G401.6 (cell line): ENCODE measurements at regions not wholly inside any gene's neighbourhood (a gene's known extent, or its start where the extent isn't known, plus 50 kb on each side); places are given as distances from the start of the nearest gene placed in this dataset.
"Not testable (repeated sequence)": the region's sequence is repeated elsewhere in the genome, so short reads cannot be mapped to it uniquely, and the experiment has no call there.

Experiments
- FAIRE-seq: peaks from 2 replicates; lab custom pipeline; 2012; peaks lifted over from hg19 to GRCh38; lab: Jason Lieb, UNC

DNA sequence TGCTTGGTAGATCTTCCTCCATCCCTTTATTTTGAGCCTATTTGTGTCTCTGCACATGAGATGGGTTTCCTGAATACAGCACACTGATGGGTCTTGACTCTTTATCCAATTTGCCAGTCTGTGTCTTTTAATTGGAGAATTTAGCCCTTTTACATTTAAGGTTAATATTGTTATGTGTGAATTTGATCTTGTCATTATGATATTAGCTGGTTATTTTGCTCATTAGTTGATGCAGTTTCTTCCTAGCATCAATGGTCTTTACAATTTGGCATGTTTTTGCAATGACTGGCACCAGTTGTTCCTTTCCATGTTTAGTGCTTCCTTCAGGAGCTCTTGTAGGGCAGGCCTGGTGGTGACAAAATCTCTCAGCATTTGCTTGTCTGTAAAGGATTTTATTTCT lies 72.4 kb downstream of the HNRNPD start:
- FAIRE-seq = not testable (repeated sequence)

DNA sequence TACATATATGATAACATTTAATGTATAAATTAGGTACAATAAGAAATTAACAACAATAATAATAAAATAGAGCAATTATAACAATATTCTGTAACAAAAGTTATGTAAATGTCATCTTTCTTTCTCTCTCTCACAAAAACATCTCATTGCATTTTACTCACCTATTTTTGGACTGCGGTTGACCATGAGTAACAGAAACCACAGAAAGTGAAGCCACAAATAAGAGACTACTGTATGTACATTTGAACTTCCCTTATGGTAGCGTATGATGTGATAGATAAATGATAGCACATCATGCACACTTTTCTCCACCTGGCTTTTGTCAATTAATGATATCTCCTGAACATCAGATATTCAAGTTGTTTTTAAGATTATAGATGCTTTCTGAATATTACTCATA lies 80.5 kb downstream of the HNRNPD start:
- no peak for FAIRE-seq

DNA sequence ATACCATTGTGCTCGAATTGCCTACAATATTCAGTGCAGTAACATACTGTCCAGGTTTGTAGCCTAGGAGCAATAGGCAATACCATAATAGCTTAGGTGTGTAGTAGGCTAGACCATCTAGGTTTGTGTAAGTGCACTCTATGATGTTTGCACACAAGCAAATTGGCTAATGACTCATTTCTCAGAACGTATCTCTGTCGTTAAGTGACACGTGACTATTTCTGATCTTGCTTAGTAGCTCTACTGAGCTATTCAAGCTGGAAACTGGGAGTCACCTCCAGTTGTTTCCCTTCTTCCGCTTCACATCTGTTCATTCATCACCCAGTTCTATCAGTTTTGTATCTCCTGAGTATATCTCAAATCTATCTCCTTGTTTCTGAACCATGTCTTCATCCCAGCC lies 86.1 kb downstream of the HNRNPD start:
- no peak for FAIRE-seq

DNA sequence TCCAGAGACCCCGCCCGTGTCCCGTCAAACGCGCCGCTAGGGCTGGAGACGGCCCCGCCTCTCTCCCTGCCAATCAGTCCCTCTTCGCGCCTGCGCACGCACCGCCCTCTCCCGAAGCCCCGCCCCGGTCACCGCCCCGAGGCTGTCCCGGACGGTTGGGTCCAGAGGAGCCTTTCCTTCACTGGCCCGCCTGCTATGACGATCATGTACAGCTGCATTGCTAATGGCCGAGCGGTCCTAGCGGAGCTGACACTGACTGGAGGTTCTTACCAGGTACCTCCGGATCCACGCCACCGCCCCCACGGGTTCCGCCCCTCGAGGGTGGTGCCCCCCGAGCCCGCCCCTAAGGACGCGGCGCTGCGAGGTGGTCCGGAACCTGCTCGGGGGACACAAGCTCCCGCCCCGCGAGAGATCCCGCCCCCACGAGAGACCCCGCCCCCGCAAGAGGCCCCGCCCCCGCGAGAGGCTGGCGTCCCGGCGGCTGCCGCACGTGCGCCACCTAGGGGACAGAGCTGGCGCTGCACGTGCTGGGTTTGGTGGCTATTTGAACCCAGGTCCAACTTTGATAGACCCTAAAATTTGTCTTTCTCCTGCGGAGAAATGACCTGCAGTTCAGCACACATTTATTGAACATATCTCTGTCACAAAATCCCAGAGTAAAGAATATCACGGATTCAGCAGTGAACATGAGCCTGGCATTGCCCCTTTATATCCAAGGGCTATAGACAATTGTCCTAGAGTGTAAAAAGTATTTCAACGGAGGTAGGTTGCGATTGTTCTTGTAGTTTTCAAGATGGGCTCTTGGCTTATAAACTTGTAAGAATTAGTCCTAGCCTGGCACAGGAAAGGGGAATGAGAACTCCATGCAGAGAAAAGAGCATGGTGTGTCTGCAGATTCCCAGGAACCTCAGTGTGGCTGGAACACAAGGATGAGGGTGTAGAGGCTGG lies 88.7 kb downstream of the HNRNPD start:
- FAIRE-seq = peak; percentile 96

DNA sequence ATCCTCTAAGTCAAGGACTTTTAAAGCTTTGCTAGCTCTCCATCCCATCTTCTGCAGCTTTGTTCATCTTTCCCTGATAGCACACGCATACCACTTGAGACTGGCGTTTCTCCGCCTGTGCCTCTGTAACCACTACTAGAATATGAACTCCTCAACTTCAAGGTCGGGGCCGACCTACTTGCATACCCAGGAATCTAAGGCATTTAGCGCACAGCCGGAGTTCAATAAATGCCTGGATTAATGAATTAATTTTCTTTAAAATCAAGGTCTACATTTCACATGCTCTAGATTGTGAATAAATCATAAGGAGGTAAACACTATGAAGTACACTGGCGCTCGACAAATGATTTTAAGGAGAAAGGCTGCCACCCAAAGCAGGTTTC lies 89.3 kb downstream of the HNRNPD start:
- FAIRE-seq = no peak

DNA sequence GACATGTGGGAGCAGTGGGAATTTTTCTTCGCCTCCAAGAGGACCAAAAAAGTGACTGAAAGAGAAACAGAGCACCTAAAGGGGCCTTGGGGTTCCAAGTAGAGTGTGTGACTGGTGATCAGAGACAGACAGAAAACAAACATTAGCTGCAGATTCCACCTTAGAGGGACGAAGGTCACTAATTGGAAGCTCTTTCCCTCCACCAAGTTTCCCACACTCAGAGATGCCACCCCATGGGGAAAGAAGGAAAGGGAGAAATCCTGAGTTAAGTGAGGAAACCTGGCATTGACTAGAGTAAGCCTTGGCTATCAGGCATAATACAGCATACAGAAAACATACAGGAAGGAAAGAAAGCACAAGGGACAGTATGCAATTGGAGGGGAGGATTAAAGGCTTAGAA lies 90.9 kb downstream of the HNRNPD start:
- FAIRE-seq = no peak

DNA sequence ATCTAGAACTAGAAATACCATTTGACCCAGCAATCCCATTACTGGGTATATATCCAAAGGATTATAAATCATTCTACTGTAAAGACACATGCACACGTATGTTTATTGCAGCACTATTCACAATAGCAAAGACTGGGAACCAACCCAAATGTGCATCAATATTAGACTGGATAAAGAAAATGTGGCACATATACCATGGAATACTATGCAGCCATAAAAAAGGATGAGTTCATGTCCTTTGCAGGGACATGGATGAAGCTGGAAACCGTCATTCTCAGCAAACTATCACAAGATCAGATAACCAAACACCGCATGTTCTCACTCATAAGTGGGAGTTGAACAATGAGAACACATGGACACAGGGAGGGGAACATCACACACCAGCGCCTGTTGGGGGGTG lies 94.2 kb downstream of the HNRNPD start:
- FAIRE-seq = not testable (repeated sequence)

DNA sequence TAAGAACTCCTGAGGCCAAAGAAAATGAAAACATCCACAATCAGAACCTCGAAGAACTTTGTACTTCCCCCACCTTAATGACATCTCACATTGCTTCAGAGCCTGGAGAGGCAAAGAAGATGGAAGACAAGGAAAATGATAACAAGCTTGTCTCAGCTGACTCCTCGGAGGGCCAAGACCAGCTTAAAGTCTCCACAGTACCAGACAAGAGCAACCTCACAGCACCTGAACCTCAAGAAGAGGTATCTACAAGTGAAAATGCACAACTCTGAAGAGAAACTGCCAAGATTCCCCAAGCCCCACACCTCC lies 97.5 kb downstream of the HNRNPD start:
- FAIRE-seq = no peak

DNA sequence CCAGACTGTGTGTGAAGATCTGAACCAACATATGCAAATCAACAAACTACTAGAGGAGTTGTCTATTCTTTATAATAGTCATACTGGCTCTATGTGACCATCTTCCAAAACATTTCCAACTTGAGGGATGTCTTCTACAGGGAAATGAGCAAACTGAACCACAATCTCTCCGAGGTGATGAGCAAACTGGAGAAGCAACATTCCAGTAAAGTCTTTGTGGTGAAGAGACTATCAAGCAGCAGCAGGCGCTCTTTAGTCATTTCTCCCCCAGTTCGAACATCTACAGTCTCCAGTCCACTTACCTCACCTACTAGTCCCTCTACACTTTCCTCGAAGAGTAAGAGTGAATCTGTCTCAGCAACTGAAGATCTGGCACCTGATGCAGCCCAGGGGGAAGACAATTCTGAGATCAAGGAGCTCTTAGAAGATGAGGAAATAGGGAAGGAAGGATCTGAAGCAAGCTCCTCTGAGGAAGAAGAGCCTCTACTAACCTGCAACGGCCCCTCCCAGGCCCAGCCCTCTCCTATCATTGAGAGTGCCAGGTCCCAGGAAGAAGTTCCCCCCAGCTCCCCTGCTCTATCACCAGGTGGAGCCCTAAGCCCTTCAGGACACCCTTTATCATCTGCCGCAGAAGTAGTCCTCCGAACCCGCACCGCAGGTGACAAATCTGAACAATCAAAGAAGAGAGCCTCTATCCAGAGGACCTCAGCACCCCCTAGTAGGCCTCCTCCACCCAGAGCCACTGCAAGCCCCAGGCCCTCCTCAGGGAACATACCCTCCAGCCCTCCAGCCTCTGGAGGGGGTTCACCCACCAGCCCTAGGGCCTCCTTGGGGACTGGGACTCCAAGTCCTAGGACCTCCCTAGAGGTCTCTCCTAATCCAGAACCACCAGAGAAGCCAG lies 98.1 kb downstream of the HNRNPD start:
- FAIRE-seq = no peak

DNA sequence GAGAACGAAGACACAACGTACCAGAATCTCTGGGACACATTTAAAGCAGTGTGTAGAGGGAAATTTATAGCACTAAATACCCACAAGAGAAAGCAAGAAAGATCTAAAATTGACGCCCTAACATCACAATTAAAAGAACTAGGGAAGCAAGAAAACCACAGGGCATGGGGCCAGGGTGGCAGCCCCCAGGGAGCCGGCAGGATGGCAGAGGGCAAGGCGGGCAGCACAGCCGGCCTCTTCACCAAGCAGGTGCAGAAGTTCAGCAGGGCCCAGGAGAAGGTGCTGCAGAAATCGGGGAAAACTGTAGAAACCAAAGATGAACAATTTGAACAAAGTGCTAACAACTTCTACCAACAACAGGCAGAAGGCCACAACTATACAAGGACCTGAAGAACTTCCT lies 99.1 kb downstream of the HNRNPD start:
- FAIRE-seq = not testable (repeated sequence)

DNA sequence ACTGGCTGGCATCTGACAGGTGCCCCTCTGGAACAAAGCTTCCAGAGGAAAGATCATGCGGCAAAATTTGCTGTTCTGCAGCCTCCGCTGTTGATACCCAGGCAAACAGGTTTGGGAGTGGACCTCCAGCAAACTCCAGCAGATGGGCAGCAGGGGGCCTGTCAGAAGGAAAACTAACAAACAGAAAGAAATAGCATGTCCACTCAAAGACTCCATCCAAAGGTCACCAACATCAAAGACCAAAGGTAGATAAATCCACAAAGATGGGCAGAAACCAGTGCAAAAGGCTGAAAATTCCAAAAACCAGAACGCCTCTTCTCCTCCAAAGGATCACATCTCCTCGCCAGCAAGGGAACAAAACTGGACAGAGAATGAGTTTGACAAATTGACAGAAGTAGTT lies 101.3 kb downstream of the HNRNPD start:
- not testable (repeated sequence) for FAIRE-seq

DNA sequence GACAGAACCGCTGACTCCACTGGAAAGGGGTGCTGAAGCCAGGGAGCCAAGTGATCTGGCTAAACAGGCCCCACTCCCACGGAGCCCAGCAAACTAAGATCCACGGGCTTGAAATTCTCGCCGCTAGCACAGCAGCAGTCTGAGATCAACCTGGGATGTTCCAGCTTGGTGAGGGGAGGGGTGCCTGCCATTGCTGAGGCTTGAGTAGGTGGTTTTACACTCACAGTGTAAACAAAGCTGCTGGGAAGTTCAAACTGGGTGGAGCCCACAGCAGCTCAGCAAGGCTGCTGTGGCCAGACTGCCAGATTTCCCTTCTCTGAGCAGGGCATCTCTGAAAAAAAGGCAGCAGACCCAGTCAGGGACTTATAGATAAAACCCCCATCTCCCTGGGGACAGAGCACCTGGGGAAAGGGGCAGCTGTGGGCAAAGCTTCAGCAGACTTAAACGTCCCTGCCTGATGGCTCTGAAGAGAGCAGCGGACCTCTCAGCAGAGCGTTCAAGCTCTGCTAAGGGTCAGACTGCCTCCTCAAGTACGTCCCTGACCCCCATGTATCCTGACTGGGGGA lies 101.8 kb downstream of the HNRNPD start:
- FAIRE-seq = not testable (repeated sequence)

DNA sequence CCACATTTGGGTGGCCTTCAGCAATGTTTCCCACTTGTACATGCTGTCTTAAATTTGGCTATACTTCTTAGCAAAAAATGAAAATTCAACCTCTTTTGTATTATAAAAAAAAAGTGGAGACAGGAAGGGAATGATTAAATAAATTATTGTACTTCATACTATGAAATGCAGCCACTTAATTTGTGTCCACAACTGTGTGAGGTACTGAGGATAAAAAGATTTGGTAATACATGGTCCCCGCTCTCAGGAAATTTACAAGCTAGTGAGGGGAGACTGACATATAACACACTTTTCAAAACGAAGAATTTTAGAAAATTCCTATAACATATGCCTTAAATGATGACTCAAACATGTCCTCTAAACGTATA lies 105.0 kb downstream of the HNRNPD start:
- no peak for FAIRE-seq

DNA sequence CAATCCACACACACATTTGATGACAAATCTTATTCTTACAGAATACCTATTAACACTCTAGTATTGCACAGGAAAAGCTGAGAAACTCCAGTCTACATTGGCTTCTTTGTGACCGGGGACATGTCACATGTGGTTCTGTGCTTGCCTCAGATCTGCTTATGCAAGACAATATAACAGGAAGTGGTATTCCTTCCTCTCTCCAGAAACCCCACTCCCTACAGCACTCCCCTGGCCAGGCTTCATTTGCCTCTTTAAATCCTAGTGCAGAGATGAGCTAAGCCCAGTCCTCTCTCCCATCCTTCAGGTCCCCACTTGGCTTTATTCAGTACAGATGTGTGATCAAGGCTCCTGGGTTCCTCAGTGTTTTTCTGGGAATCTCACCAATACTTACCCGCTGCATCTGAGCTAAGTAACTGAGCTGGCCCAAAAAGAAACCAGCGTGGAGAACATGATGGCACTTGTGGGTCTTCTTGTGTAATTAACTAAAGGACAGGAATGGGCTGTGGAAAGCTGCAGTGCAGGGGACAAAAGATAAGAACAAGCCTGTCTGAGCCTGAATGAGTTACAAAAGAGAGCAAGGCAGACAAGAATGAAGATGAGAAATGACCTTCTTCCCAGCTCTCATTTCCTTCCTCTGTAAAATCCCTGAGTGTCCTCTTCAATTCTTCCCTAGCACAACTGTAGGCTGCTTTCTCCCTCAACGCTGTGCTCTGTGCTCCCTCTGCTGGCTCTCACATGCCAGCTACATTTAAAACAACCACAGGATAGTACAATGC lies 105.6 kb downstream of the HNRNPD start:
- FAIRE-seq = peak; percentile 78

DNA sequence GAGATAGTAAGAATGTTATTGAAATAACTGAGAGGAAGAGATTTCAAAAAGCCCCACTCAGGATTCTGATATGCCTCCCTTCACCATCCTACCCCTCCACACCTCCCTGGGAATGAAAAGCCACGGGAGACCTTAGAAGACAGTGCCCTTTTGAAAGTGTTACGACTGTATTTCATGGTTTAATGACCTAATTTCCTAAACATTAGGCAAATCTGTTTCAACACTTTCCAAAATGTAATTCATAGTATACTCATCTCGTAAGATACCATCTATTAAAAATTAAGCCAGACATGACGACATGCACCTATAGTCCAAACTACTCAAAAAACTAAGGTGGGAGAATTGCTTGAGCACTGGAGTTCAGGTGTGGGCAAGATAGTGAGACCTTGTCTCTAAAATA lies 106.3 kb downstream of the HNRNPD start:
- no peak for FAIRE-seq

DNA sequence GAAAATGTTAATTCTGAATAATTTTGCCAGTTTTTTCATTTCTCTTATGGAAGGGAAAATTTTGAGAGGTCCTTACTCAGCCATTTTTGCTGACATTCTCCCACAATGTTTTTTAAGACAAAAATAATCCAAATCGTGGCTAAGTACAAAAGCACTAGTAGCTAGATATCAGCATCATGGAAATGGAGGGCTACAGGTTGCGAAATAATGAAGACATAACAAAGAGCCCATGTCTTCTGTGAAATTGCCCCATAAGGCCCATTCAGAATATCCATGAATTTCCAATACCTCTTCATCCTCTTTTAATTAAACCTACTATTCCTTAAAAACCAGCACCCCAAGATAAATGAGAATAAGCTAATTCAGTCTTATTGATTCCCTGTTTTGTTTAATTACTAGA lies 107.4 kb downstream of the HNRNPD start:
- no peak for FAIRE-seq

DNA sequence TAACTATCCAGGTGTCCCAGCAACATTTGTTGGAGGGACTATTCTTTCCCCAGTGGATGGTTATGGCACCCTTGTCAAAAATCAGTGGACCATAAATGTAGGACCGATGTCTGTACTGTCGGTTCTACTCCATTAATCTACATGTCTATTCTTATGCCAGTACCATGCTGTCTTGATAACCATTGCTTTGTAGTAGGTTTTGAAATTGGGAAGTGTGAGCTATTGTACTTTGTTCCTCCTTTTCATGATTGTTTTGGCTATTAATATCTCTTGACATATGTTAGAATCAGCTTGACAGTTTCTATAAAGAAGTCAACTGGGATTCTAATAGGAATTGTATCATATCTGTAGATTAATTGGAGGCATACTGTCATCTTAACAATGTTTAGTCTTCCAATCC lies 112.7 kb downstream of the HNRNPD start:
- no peak for FAIRE-seq

DNA sequence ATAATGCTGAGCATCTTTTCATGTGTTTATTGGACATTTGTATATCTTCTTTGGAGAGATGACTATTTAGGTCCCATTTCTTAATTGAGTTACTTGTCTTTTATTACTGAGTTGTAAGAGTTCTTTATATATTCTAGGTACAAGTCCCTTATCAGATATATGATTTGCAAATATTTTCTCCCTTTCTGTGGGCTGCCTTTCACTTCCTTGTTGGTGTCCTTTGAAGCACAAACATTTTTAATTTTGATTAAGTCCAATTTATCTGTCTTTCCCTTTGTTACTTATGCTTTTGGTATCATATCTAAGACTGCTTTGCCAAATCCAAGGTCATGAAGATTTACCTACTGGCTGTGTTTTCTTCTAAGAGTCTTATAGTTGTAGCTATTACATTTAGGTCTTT lies 113.2 kb downstream of the HNRNPD start:
- no peak for FAIRE-seq

DNA sequence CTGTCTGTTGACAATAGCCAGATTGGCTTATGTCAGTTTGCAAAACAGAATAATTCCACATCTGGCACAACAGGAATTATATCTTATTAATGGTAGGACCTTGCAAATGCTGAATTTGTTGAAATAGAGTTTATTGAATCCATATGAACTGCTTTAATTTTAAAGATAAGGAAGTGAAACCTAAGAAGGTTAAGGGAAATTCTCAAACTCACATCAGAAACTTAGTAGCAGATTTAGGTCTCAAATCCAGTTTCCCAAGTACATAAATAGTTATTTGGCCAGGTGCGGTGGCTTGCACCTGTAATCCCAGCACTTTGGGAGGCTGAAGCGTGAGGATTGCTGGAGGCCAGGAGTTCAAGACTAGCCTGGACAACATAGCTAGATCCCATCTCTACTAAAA lies 117.1 kb downstream of the HNRNPD start:
- no peak for FAIRE-seq

DNA sequence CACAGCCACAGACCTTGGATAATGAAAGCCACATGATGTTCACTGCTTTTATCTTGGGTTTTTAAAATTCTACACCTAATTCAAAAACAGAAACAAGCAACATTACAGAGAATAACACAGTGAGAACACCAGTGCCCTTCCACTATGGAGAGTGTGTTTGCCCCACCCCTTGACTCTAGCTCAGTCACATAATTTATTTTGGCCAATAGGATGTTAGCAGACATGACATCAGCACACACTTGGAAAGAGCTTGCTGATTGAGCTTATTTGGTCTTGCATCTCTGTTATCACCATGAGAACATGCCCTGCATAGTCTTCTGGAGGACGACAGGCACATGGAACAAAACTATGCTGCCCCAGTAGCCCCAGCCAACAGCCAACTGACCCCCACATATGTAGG lies 118.1 kb downstream of the HNRNPD start:
- FAIRE-seq = no peak

DNA sequence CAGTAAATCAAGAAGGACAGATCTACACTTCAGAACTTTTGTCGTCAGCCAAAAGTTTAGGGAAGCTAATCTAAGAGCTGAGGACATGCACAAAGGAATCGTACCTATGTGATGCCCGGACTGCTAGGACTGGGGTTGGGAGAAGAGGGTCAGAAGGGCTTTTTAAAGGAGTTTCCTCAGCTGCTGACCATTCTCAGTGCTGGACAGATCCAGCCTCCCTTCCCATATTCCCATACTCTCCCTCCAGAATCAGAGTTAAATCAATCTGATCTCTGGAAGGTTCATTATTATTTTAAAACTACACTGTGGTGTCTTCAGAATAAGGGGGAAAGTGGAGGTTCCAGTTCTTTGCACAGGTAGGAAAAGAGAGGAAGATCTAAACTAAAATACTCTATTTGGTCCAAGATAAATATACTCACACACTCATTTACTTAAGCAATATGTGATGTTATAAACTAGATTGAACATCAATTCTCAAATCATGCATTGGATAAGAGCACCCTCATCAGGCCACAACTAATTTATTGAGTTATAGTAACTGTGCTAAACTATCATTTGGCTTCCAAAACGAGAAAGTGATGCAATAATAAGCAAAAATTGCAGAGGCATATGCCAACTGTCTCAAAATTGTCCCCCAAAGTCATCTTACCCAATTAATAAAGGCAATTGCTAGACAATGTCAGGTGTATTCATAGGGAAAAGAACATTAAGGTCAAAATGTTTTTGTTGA lies 124.7 kb downstream of the HNRNPD start:
- FAIRE-seq = no peak

DNA sequence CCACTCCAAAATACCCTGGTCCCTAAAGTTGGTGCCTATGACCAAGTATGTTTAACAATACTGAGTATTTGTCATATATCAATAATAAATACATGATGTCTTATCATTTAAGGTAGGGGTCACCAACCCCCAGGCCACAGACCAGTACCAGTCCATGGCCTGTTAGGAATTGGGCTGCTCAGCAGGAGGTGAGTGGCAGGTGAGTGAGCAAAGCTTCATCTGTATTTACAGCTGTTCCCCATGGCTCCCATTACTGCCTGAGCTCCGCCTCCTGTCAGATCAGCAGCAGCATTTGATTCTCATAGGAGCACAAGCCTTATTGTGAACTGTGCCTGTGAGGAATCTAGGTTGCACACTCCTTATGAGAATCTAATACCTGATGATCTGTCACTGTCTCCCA lies 126.2 kb downstream of the HNRNPD start:
- FAIRE-seq = no peak
